HCT116 (cell line): ENCODE measurements at regions not wholly inside any gene's neighbourhood (a gene's known extent, or its start where the extent isn't known, plus 50 kb on each side); places are given as distances from the start of the nearest gene placed in this dataset.

Source experiments
- ATAC-seq: fragments of 200-7000 bp; cut with Tn5 transposase; 2 replicates; pipeline ENCODE4 v1.9.1; 2020; ENCODE audit warnings: mild to moderate bottlenecking, moderate library complexity
- BruUV-seq: library from RNA; stranded (reverse); fragments of 400-500 nt; replicated peaks from 2 replicates; lab custom pipeline; 2021; lab: Mats Ljungman, UMichigan
- CTCF ChIA-PET: fragments of 300-600 bp; sonication (Branson Sonifier 250); formaldehyde crosslinking; loops from one replicate; lab custom pipeline; 2021; ENCODE audit warnings: antibody characterized with exemption; lab: Charles Lee
- POLR2A ChIA-PET: fragments of 300-600, 350-600 bp; sonication (Branson Sonifier 250); formaldehyde crosslinking; loops from one replicate; lab custom pipeline; 2021; ENCODE audit warnings: antibody characterized with exemption; lab: Charles Lee
- RAD21 ChIA-PET, 2 experiments: fragments of 300-600 bp; sonication (Branson Sonifier 250); formaldehyde crosslinking; loops; one replicate each; lab custom pipeline; 2023; ENCODE audit warnings: low total read pairs in 2 of 2; ENCODE audit not compliant: uncharacterized antibody in 2 of 2, unreplicated experiment in 2 of 2, low non-redundant PET in 1 of 2; lab: Charles Lee
- DNase-seq: peaks from one replicate; pipeline ENCODE4 v3.0.0-alpha.2; 2010; ENCODE audit warnings: low read depth, low spot score
- H2AFZ ChIP-seq: fragments of 200-600 bp; shearing (Covaris generic), sonication (generic); 2 replicates; pipeline ENCODE4 v1.6.1; 2017; ENCODE audit warnings: low read depth, mixed run types, mixed read lengths, antibody characterized with exemption, low read length; ENCODE audit not compliant: poor library complexity, severe bottlenecking
- H3K27ac ChIP-seq: 2 replicates; pipeline ENCODE4 v1.5.1; 2012; ENCODE audit warnings: low read depth, low read length
- H3K27me3 ChIP-seq: fragments of 200-600 bp; sonication (generic); 2 replicates; pipeline ENCODE4 v1.6.1; 2016; ENCODE audit warnings: mixed run types, low read length, mixed read lengths; ENCODE audit not compliant: insufficient read depth
- H3K36me3 ChIP-seq, 2 experiments: fragments of 200-500 bp in 1 of 2; fragments of 200-600 bp in 1 of 2; sonication (Bioruptor generic) in 1 of 2; sonication (generic) in 1 of 2; 2 replicates each; pipeline versions ENCODE4 v1.5.1 to v1.6.1; 2014 to 2016; ENCODE audit warnings: low read length in 2 of 2, inconsistent platforms in 1 of 2, mixed read lengths in 1 of 2, mixed run types in 1 of 2; ENCODE audit not compliant: insufficient read depth in 2 of 2, control insufficient read depth in 1 of 2
- H3K4me1 ChIP-seq, 2 experiments: fragments of 200-600 bp in 1 of 2; sonication (generic) in 1 of 2; 2 replicates each; pipeline versions ENCODE4 v1.5.1 to v1.6.1; 2012 to 2017; ENCODE audit warnings: low read length in 2 of 2, inconsistent platforms in 1 of 2, mild to moderate bottlenecking in 1 of 2, mixed read lengths in 1 of 2, mixed run types in 1 of 2, moderate library complexity in 1 of 2; ENCODE audit not compliant: insufficient read depth in 2 of 2, control insufficient read depth in 1 of 2
- H3K4me2 ChIP-seq: fragments of 200-600 bp; sonication (generic); 2 replicates; pipeline ENCODE4 v1.6.1; 2017; ENCODE audit warnings: mixed run types, low read length, mixed read lengths
- H3K4me3 ChIP-seq, 2 experiments: fragments of 200-600 bp in 1 of 2; sonication (generic) in 1 of 2; replicated peaks in 1 of 2; 2 replicates each; pipeline ENCODE4 v1.5.1; 2011 to 2016; ENCODE audit warnings: low read length in 2 of 2, control low read depth in 1 of 2, low read depth in 1 of 2, mild to moderate bottlenecking in 1 of 2, mixed read lengths in 1 of 2, mixed run types in 1 of 2
- H3K79me2 ChIP-seq: fragments of 200-600 bp; sonication (generic); 2 replicates; pipeline ENCODE4 v1.6.1; 2017; ENCODE audit warnings: mild to moderate bottlenecking, mixed run types, low read length, moderate library complexity, mixed read lengths; ENCODE audit not compliant: insufficient read depth
- H3K9ac ChIP-seq: fragments of 200-600 bp; sonication (generic); 2 replicates; pipeline ENCODE4 v1.6.1; 2016; ENCODE audit warnings: low read length, mixed read lengths
- H3K9me2 ChIP-seq: fragments of 200-600 bp; sonication (generic), shearing (Covaris generic); 2 replicates; pipeline ENCODE4 v1.6.1; 2017; ENCODE audit warnings: mixed run types, mild to moderate bottlenecking, moderate library complexity; ENCODE audit not compliant: insufficient read depth
- H3K9me3 ChIP-seq, 2 experiments: fragments of 200-500 bp in 1 of 2; fragments of 200-600 bp in 1 of 2; sonication (Bioruptor generic) in 1 of 2; sonication (generic) in 1 of 2; 2 replicates each; pipeline ENCODE4 v1.6.1; 2014 to 2017; ENCODE audit warnings: low read length in 2 of 2, mixed read lengths in 2 of 2, inconsistent platforms in 1 of 2, low read depth in 1 of 2, mild to moderate bottlenecking in 1 of 2, mixed run types in 1 of 2, moderate library complexity in 1 of 2; ENCODE audit not compliant: control insufficient read depth in 1 of 2, insufficient read depth in 1 of 2
- H4K20me1 ChIP-seq: fragments of 200-600 bp; sonication (generic), shearing (Covaris generic); 2 replicates; pipeline ENCODE4 v1.6.1; 2017; ENCODE audit warnings: mixed run types, mild to moderate bottlenecking, moderate library complexity; ENCODE audit not compliant: insufficient read depth
- CBX3 ChIP-seq: IDR thresholded peaks from 2 replicates; pipeline ENCODE4 v1.6.1; 2012; ENCODE audit warnings: low read depth
- EGR1 ChIP-seq: IDR thresholded peaks from 2 replicates; pipeline ENCODE4 v1.6.1; 2012; ENCODE audit warnings: low read depth
- ELF1 ChIP-seq: IDR thresholded peaks from 2 replicates; pipeline ENCODE4 v1.6.1; 2012; ENCODE audit warnings: low read depth, borderline replicate concordance
- EZH2 ChIP-seq: fragments of 200-600 bp; sonication (generic); IDR thresholded peaks from 2 replicates; pipeline ENCODE4 v1.6.1; 2017; ENCODE audit warnings: antibody characterized with exemption, mixed run types
- EZH2phosphoT487 ChIP-seq: fragments of 200-600 bp; IDR thresholded peaks from 2 replicates; pipeline ENCODE4 v1.6.1; 2018; ENCODE audit warnings: antibody characterized with exemption, borderline replicate concordance
- MAX ChIP-seq: IDR thresholded peaks from 2 replicates; pipeline ENCODE4 v1.6.1; 2012
- POLR2AphosphoS5 ChIP-seq: IDR thresholded peaks from 2 replicates; pipeline ENCODE4 v1.6.1; 2011; ENCODE audit warnings: mild to moderate bottlenecking, low read depth, low read length, moderate library complexity
- RAD21 ChIP-seq: IDR thresholded peaks from 2 replicates; pipeline ENCODE4 v1.6.1; 2012; ENCODE audit warnings: low read depth, mild to moderate bottlenecking
- REST ChIP-seq: IDR thresholded peaks from 2 replicates; pipeline ENCODE4 v1.6.1; 2012; ENCODE audit warnings: low read depth
- SIN3A ChIP-seq: IDR thresholded peaks from 2 replicates; pipeline ENCODE4 v1.6.1; 2012; ENCODE audit warnings: low read depth
- SRF ChIP-seq: IDR thresholded peaks from 2 replicates; pipeline ENCODE4 v1.6.1; 2012; ENCODE audit warnings: low read depth
- TCF7L2 ChIP-seq: IDR thresholded peaks from 2 replicates; pipeline ENCODE4 v1.7.0; 2011; ENCODE audit warnings: borderline replicate concordance, inconsistent platforms; ENCODE audit not compliant: insufficient read depth, insufficient read length; ENCODE audit errors: extremely low read depth
- ZBTB33 ChIP-seq: IDR thresholded peaks from 2 replicates; pipeline ENCODE4 v1.6.1; 2011; ENCODE audit warnings: mild to moderate bottlenecking, low read length, moderate library complexity; ENCODE audit not compliant: insufficient replicate concordance; ENCODE audit errors: extremely low read depth
- ZFX ChIP-seq: fragments of 450-650 bp; IDR thresholded peaks from 2 replicates; pipeline ENCODE4 v1.6.1; 2017
- ZNF274 ChIP-seq: fragments of 200-500 bp; sonication (Bioruptor generic); IDR thresholded peaks from 2 replicates; pipeline ENCODE4 v1.6.1; 2014; ENCODE audit warnings: mild to moderate bottlenecking, low read depth, low read length, inconsistent platforms
- intact Hi-C: fragments of 100-400 bp; cut with micrococcal nuclease; formaldehyde crosslinking; loops from 2 replicates; pipeline ENCODE4 v1.10.0; 2022

- Histone ChIP-seq H3K27ac (no peak overlapping the region), H3K9ac (no peak overlapping the region), H3K4me2 (no peak overlapping the region), H3K4me3 (no peak overlapping the region), H3K9me3 (no peaks in the 10 kb centered on the region), H3K9me2 (no peaks in the 10 kb centered on the region), H3K27me3 (no peaks in the 10 kb centered on the region), H3K79me2 (no peaks in the 10 kb centered on the region), H3K4me1 (no peaks in the 10 kb centered on the region), H4K20me1 (no peaks in the 10 kb centered on the region), H2AFZ (no peak overlapping the region), H3K36me3 (no peaks in the 10 kb centered on the region)
- CTCF ChIA-PET, result no interaction called here
- TF ChIP-seq REST, result no peak
- no peak for TF ChIP-seq SIN3A
- no peak for TF ChIP-seq ELF1
- no peak for TF ChIP-seq POLR2AphosphoS5
- no peak for TF ChIP-seq SRF
- no peak for TF ChIP-seq ZNF274
- TF ChIP-seq EZH2, result no peak
- TF ChIP-seq EZH2phosphoT487, result no peak
- no peak for TF ChIP-seq CBX3
- TF ChIP-seq RAD21, result no peak
- TF ChIP-seq TCF7L2, result no peak
- no peak for TF ChIP-seq EGR1
- TF ChIP-seq ZBTB33, result no peak
- no peak for TF ChIP-seq MAX
- no peak for TF ChIP-seq ZFX
- RAD21 ChIA-PET, result no interaction called here
- POLR2A ChIA-PET, result no interaction called here
- no peak for ATAC-seq
- no TSS peak for BruUV-seq
- intact Hi-C loops, result no loop called here
- DNase-seq, result no peak
Measured at GRCh38 chr13:99823961-99824360, 147.6 kb downstream of the ZIC5 start.
